MM.1S (cell line): ENCODE measurements at regions not wholly inside any gene's neighbourhood (a gene's known extent, or its start where the extent isn't known, plus 50 kb on each side); places are given as distances from the start of the nearest gene placed in this dataset.

Experiments
- CTCF ChIP-seq: fragments of 300-600 bp; sonication (generic); IDR thresholded peaks from 2 replicates; pipeline ENCODE4 v1.5.1; 2016; ENCODE audit warnings: antibody characterized with exemption, low read length, mixed read lengths
- EZH2 ChIP-seq: fragments of 300-600 bp; sonication (generic); optimal IDR thresholded peaks from 2 replicates; pipeline ENCODE3; 2017; ENCODE audit warnings: low read depth, mild to moderate bottlenecking, antibody characterized with exemption, low read length, mixed read lengths
- EZH2phosphoT487 ChIP-seq: fragments of 300-600 bp; sonication (generic); IDR thresholded peaks from 2 replicates; pipeline ENCODE4 v1.6.1; 2018; ENCODE audit warnings: antibody characterized with exemption, low read length

- no peak for TF ChIP-seq CTCF
- no peak for TF ChIP-seq EZH2phosphoT487
- TF ChIP-seq EZH2: no peak
Observed at GRCh38 chr10:88067737-88068136, 204.3 kb downstream of the PTEN start.
